ENCODE measurements at regions not wholly inside any gene's neighbourhood (a gene's known extent, or its start where the extent isn't known, plus 50 kb on each side); places are given as distances from the start of the nearest gene placed in this dataset.

DNA sequence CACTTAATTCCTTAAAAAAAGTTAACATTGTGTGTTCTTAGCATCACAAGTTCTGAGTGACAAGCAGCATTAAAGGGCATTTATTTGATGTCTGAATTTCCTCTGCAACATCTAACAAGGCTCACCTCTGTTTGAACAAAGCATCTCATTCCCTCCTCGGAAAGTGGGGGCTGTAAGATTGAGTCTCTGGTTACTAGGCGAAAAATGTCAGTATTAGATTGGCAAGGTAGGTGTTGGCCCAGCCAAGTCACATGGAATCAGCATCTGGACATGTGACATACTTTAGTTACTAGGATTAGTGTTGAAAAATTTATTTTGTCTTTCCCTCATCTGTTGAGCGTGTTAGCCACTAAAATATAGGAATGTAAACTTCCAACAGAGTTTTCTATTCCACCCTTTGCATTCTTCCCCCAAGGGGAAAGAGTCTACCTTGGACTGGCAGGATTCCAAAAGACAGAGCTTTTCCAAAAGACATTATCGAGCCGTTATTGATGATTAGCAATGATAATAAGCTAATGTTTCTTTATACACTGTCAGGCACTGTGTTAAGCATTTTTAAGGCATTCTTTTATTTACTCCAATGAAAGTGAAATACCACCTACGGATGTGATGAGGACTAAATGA lies 194.9 kb upstream of the BTG1 start:
- TF ChIP-seq, protein P1, sequence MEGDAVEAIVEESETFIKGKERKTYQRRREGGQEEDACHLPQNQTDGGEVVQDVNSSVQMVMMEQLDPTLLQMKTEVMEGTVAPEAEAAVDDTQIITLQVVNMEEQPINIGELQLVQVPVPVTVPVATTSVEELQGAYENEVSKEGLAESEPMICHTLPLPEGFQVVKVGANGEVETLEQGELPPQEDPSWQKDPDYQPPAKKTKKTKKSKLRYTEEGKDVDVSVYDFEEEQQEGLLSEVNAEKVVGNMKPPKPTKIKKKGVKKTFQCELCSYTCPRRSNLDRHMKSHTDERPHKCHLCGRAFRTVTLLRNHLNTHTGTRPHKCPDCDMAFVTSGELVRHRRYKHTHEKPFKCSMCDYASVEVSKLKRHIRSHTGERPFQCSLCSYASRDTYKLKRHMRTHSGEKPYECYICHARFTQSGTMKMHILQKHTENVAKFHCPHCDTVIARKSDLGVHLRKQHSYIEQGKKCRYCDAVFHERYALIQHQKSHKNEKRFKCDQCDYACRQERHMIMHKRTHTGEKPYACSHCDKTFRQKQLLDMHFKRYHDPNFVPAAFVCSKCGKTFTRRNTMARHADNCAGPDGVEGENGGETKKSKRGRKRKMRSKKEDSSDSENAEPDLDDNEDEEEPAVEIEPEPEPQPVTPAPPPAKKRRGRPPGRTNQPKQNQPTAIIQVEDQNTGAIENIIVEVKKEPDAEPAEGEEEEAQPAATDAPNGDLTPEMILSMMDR (conservative IDR thresholded peaks at IDR 0.05; ENCODE audit: low read length), result no peak
- TF ChIP-seq EZH2phosphoT487 (IDR thresholded peaks at IDR 0.05; ENCODE audit: borderline replicate concordance, low read depth, low read length), result no peak

Measured in OCI-LY7 (cell line).